ENCODE measurements at regions not wholly inside any gene's neighbourhood (a gene's known extent, or its start where the extent isn't known, plus 50 kb on each side); places are given as distances from the start of the nearest gene placed in this dataset.

DNA sequence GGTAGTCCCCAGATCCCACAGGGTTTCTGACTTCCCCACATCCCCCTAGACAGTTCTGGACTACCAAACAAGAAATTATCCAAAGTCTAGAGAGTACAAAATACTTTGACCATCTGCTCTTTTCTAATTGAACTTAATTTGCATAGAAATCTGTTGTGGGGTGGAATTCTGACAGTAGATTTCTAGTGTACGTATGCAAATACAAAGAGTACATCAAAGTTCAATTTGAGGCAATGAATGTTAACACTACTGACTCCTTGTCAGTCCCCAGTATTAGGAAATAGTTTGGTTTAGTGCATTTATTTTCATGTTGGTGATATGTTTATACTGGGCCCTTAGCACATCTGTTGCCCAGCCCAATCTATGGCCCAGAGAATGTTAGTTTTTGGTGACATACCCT, 292.6 kb downstream of the CETN3 start:
- no peaks in the 10 kb centered on the region for H3K9me3 ChIP-seq (ENCODE audit: control insufficient read depth, low read length)

DNA sequence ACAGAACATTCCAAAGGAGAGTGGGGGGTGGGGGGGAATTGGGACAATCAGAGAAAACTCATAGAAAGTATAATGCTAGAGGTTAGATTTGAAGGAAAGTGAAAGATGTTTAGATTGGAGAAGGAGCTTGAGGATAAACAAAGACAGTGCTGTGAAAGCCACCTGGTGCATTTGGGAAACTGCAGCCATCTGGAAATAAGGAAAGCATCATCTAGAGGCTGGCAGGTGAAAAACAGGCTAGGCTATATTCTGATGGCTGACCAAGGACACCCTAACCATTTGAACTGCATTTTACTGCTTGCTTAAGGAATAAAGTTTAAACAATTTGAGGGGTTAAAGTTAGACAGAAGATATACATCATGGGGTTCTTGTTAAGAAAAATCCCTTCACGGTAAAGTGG, 296.4 kb downstream of the CETN3 start:
- no peak overlapping the region for H3K9ac ChIP-seq
- H3K27ac ChIP-seq = no peak overlapping the region
- H3K4me1 ChIP-seq = no peaks in the 10 kb centered on the region
- no peak overlapping the region for H3K4me2 ChIP-seq (ENCODE audit: low read length)
- H2AFZ ChIP-seq = no peak overlapping the region
- H3K4me3 ChIP-seq (ENCODE audit: low read depth, low read length) = no peak overlapping the region
- no peaks in the 10 kb centered on the region for H3K27me3 ChIP-seq (ENCODE audit: control insufficient read depth, insufficient read depth, low read length)
- H3K36me3 ChIP-seq (ENCODE audit: control insufficient read depth, insufficient read depth, low read length) = no peaks in the 10 kb centered on the region
- no peaks in the 10 kb centered on the region for H3K9me3 ChIP-seq (ENCODE audit: control insufficient read depth, low read length)
- no peaks in the 10 kb centered on the region for H3K79me2 ChIP-seq
- TF ChIP-seq, protein P1, sequence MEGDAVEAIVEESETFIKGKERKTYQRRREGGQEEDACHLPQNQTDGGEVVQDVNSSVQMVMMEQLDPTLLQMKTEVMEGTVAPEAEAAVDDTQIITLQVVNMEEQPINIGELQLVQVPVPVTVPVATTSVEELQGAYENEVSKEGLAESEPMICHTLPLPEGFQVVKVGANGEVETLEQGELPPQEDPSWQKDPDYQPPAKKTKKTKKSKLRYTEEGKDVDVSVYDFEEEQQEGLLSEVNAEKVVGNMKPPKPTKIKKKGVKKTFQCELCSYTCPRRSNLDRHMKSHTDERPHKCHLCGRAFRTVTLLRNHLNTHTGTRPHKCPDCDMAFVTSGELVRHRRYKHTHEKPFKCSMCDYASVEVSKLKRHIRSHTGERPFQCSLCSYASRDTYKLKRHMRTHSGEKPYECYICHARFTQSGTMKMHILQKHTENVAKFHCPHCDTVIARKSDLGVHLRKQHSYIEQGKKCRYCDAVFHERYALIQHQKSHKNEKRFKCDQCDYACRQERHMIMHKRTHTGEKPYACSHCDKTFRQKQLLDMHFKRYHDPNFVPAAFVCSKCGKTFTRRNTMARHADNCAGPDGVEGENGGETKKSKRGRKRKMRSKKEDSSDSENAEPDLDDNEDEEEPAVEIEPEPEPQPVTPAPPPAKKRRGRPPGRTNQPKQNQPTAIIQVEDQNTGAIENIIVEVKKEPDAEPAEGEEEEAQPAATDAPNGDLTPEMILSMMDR (IDR thresholded peaks at IDR 0.05) = no peak

More for the DNA sequence above, 292.6 kb downstream of the CETN3 start:
- no peaks in the 10 kb centered on the region for H3K79me2 ChIP-seq
- no peaks in the 10 kb centered on the region for H3K36me3 ChIP-seq (ENCODE audit: control insufficient read depth, insufficient read depth, low read length)
- H3K4me2 ChIP-seq (ENCODE audit: low read length) = no peak overlapping the region
- H2AFZ ChIP-seq = no peak overlapping the region
- no peak overlapping the region for H3K9ac ChIP-seq
- TF ChIP-seq, protein P1 (IDR thresholded peaks at IDR 0.05) = no peak
- H3K27ac ChIP-seq = no peak overlapping the region
- no peaks in the 10 kb centered on the region for H3K4me1 ChIP-seq
- H3K27me3 ChIP-seq (ENCODE audit: control insufficient read depth, insufficient read depth, low read length) = no peaks in the 10 kb centered on the region
- H3K4me3 ChIP-seq (ENCODE audit: low read depth, low read length) = no peak overlapping the region

DNA sequence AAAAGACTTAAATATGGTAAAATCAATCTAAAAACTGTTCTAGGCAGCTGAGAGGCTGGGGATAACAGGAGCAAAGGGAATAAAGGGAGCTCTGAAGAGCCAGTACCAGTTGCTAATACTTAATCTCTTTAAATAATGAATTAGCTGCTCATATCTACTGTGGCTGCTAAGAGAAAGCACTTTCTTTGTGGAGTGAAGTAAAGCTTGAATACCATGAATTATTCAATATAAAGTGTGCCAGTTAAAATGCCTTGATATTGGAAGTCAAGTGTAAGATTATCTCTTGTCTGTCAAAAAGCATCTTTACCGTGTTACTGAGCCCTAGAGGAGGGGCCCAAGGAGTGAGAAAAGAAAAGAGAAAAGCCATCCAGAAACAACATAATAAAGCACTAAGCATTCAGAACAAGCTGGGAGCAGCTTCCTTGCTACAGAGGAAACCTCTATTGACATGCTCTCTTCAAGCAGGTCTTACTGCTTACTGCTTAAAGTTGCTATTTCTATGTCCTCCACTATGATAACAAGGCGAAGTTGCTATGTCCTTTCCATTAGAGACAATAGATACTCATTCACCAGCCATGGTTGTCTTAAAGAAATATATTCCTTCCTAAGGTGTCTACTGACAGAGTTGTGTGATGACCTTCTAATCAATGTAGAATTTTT, 297.4 kb downstream of the CETN3 start:
- H3K4me1 ChIP-seq = no peaks in the 10 kb centered on the region
- no peaks in the 10 kb centered on the region for H3K36me3 ChIP-seq (ENCODE audit: control insufficient read depth, insufficient read depth, low read length)
- no peaks in the 10 kb centered on the region for H3K79me2 ChIP-seq
- no peak overlapping the region for H2AFZ ChIP-seq
- TF ChIP-seq, protein P1 (IDR thresholded peaks at IDR 0.05) = no peak
- H3K27ac ChIP-seq = no peak overlapping the region
- H3K9ac ChIP-seq = no peak overlapping the region
- no peaks in the 10 kb centered on the region for H3K9me3 ChIP-seq (ENCODE audit: control insufficient read depth, low read length)
- H3K4me3 ChIP-seq (ENCODE audit: low read depth, low read length) = no peak overlapping the region
- H3K27me3 ChIP-seq (ENCODE audit: control insufficient read depth, insufficient read depth, low read length) = no peaks in the 10 kb centered on the region
- no peak overlapping the region for H3K4me2 ChIP-seq (ENCODE audit: low read length)

DNA sequence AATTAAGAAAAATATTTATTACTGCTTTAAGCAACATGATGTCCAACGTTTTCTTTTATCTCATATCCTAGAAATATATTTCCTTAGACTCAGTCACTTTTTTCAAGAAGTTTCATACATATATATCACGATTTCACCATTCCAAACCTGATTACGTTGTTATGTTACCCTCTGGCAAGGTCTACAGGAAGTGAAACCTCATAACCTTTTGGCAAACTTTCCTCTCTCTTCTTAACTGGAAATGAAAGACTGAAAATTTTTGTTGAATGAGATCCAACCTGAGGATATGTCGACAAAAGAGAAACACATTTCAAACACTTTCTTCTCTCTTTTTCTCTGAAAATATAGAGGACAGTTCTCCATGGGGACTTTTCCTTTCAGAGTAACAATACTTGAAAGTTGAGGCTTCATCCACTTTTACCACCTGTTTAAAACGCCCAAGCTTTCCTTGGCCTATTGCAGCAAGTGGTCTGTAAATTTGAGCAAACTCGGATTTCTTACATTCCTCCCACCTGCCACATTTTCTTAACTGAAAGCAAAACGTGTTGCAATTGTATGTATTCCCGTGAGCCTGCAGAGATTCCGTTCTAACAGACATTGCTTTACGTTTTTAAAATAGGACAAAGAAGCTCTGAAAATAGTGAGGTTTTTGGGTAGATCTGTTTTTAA, 298.1 kb downstream of the CETN3 start:
- no peak overlapping the region for H3K4me2 ChIP-seq (ENCODE audit: low read length)
- no peaks in the 10 kb centered on the region for H3K27me3 ChIP-seq (ENCODE audit: control insufficient read depth, insufficient read depth, low read length)
- no peak overlapping the region for H3K27ac ChIP-seq
- H2AFZ ChIP-seq = no peak overlapping the region
- no peak overlapping the region for H3K4me3 ChIP-seq (ENCODE audit: low read depth, low read length)
- H3K36me3 ChIP-seq (ENCODE audit: control insufficient read depth, insufficient read depth, low read length) = no peaks in the 10 kb centered on the region
- no peaks in the 10 kb centered on the region for H3K9me3 ChIP-seq (ENCODE audit: control insufficient read depth, low read length)
- TF ChIP-seq, protein P1 (IDR thresholded peaks at IDR 0.05) = no peak
- H3K9ac ChIP-seq = no peak overlapping the region
- H3K4me1 ChIP-seq = no peaks in the 10 kb centered on the region
- H3K79me2 ChIP-seq = no peaks in the 10 kb centered on the region

DNA sequence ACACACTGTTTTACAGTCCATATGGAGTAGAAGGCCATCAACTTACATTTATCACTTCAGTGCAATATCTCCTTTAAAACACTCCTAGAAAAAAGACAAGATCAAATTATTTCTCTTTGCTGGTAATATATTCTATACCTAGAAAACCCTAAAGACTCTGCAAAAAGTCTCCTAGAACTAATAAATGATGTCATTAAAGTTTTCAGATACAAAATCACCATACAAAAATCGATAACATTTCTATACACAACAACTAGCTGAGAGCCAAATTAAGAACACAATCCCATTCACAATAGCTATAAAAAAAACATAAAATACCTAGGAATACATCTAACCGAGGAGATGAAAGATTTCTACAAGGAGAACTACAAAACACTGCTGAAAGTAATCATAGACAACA, 300.3 kb downstream of the CETN3 start:
- Histone ChIP-seq H2AFZ (no peak overlapping the region), H3K27me3 (ENCODE audit: control insufficient read depth, insufficient read depth, low read length) (no peaks in the 10 kb centered on the region), H3K4me2 (ENCODE audit: low read length) (no peak overlapping the region), H3K36me3 (ENCODE audit: control insufficient read depth, insufficient read depth, low read length) (no peaks in the 10 kb centered on the region), H3K79me2 (no peaks in the 10 kb centered on the region), H3K27ac (no peak overlapping the region), H3K4me3 (ENCODE audit: low read depth, low read length) (no peak overlapping the region), H3K9ac (no peak overlapping the region), H3K4me1 (no peaks in the 10 kb centered on the region), H3K9me3 (ENCODE audit: control insufficient read depth, low read length) (no peaks in the 10 kb centered on the region)
- TF ChIP-seq, protein P1 (IDR thresholded peaks at IDR 0.05) = no peak

All from parathyroid adenoma (tissue), 2 donors.